Stomach (tissue), 8 donors: ENCODE measurements at regions not wholly inside any gene's neighbourhood (a gene's known extent, or its start where the extent isn't known, plus 50 kb on each side); places are given as distances from the start of the nearest gene placed in this dataset.
"Not testable (repeated sequence)": the region's sequence is repeated elsewhere in the genome, so short reads cannot be mapped to it uniquely, and the experiment has no call there.

Experiments
- DNase-seq, 2 donors: peaks; one replicate each; pipeline versions ENCODE4 v3.0.0 to v3.0.0-alpha.2; 2013 to 2019
- H3K27ac ChIP-seq, 5 donors: fragments of 200-600 bp in 4 of 5; sonication (generic) in 4 of 5; one replicate each; pipeline ENCODE4 v1.5.1; 2013 to 2019; ENCODE audit warnings: mild to moderate bottlenecking in 1 of 5, moderate library complexity in 1 of 5
- H3K27me3 ChIP-seq, 3 donors: fragments of 200-600 bp; sonication (generic); one replicate each; pipeline ENCODE4 v1.5.1; 2017 to 2019; ENCODE audit warnings: mixed run types in 1 of 3
- H3K36me3 ChIP-seq, 4 donors: fragments of 200-600 bp; sonication (generic); 1 replicate in 3 of 4; 2 replicates in 1 of 4; pipeline ENCODE4 v1.5.1; 2016 to 2019
- H3K4me1 ChIP-seq, 4 donors: fragments of 200-600 bp; sonication (generic); one replicate each; pipeline ENCODE4 v1.5.1; 2016 to 2019
- H3K4me3 ChIP-seq, 4 donors: fragments of 200-600 bp; sonication (generic) in 3 of 4; one replicate each; pipeline ENCODE4 v1.5.1; 2016 to 2019; ENCODE audit warnings: mild to moderate bottlenecking in 1 of 4
- H3K9me3 ChIP-seq, 4 donors: fragments of 200-600 bp; sonication (generic); one replicate each; pipeline ENCODE4 v1.5.1; 2016 to 2019
- EP300 ChIP-seq: sonication (generic); formaldehyde crosslinking; IDR thresholded peaks from one replicate; pipeline ENCODE4 v1.6.1; 2017; ENCODE audit warnings: antibody characterized with exemption
- POLR2A ChIP-seq, 4 donors: fragments of 450-650 bp; IDR thresholded peaks; one replicate each; pipeline ENCODE4 v1.6.1; 2016; ENCODE audit warnings: antibody characterized with exemption in 4 of 4, control low read depth in 2 of 4, mild to moderate bottlenecking in 1 of 4, moderate library complexity in 1 of 4
- POLR2AphosphoS5 ChIP-seq, 3 donors: sonication (generic); formaldehyde crosslinking; IDR thresholded peaks; one replicate each; pipeline ENCODE4 v1.6.1; 2016; ENCODE audit warnings: antibody characterized with exemption in 3 of 3
- WGBS, 5 donors: extraction: QIAGEN DNeasy Blood & Tissue Kit in 3 of 5; methylation state at CpG; one replicate each; pipeline versions ENCODE4 v1.1.5 to v1.1.7; 2013 to 2018; 5-methylcytosine and 5-hydroxymethylcytosine counted together
- intact Hi-C: fragments of 100-400 bp; cut with DNase I; formaldehyde crosslinking; loops from one replicate; pipeline ENCODE4 v1.15.1; 2023; ENCODE audit warnings: low total_unique reads
- TF ChIP-seq, protein P1 (sequence below), 7 experiments: fragments of 450-650 bp in 4 of 7; fragments of 200-600 bp in 3 of 7; sonication (generic) in 3 of 7; IDR thresholded peaks; one replicate each; pipeline ENCODE4 v1.5.1; 2016 to 2019; ENCODE audit warnings: antibody characterized with exemption in 7 of 7, control low read depth in 2 of 7, mild to moderate bottlenecking in 1 of 7
- donor health status: healthy with polysubstance abuse.
- donor health status: Bipolar disorder and iron deficiency.
- donor health status: healthy.

DNA sequence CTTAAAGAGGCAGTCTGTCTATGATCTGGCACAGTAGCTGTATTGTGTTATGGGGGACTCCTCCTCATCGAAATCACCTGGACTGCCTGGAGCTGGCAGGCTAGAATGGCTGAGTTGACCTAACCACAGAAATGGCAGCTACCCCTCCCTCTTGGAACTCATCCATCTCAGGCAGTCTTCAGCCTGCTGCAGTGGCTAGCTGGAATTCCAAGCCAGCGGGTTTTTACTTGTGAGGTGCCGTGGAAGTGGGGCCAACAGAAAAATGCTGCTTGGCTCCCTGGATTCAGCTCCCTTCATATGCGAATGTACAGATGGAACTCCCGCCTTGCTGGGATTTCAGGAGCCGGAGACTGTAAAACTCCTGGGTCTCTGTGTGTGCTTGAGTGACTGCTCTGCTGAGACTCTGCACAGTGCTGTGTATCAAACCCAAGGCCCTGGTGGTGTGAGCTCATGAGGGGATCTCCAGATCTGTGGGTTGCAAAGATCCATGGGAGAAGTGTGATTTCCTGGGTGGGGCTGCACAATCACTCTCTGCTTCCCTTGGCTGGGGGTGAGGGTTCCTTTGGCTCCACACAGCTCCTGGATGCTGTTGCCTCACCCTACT is 316.9 kb downstream of the CTH start:
- WGBS, 5 donors: 76 to 85% (median 82%) methylated on average over 6 of the region's 6 CpGs
- peaks cover 0 to 29% (median 16%) of the 10 kb centered on the region in 4 donors for H3K9me3 ChIP-seq
- intact Hi-C loops: no loop called here
- no peaks in the 10 kb centered on the region for H3K36me3 ChIP-seq
- no peaks in the 10 kb centered on the region for H3K4me1 ChIP-seq
- no peak for TF ChIP-seq EP300
- no peak for TF ChIP-seq POLR2A (IDR thresholded peaks at IDR 0.05)
- TF ChIP-seq, protein P1, sequence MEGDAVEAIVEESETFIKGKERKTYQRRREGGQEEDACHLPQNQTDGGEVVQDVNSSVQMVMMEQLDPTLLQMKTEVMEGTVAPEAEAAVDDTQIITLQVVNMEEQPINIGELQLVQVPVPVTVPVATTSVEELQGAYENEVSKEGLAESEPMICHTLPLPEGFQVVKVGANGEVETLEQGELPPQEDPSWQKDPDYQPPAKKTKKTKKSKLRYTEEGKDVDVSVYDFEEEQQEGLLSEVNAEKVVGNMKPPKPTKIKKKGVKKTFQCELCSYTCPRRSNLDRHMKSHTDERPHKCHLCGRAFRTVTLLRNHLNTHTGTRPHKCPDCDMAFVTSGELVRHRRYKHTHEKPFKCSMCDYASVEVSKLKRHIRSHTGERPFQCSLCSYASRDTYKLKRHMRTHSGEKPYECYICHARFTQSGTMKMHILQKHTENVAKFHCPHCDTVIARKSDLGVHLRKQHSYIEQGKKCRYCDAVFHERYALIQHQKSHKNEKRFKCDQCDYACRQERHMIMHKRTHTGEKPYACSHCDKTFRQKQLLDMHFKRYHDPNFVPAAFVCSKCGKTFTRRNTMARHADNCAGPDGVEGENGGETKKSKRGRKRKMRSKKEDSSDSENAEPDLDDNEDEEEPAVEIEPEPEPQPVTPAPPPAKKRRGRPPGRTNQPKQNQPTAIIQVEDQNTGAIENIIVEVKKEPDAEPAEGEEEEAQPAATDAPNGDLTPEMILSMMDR (IDR thresholded peaks at IDR 0.05): no peak
- no peak for TF ChIP-seq POLR2AphosphoS5 (IDR thresholded peaks at IDR 0.05)
- no peak overlapping the region for H3K4me3 ChIP-seq
- no peak overlapping the region for H3K27ac ChIP-seq
- H3K27me3 ChIP-seq: no peaks in the 10 kb centered on the region
- no peak for DNase-seq

- H3K27me3 ChIP-seq, DNase-seq, H3K9me3 ChIP-seq, H3K4me1 ChIP-seq, H3K27ac ChIP-seq, H3K36me3 ChIP-seq, H3K4me3 ChIP-seq, intact Hi-C loops: not testable (repeated sequence)
- WGBS, 5 donors: 75 to 84% (median 80%) methylated on average over 3 to 6 of the region's 6 CpGs
Measured at GRCh38 chr1:70736518-70736917, 311.1 kb downstream of the PTGER3 start.

- H3K36me3 ChIP-seq: no peaks in the 10 kb centered on the region
- no peak overlapping the region for H3K4me3 ChIP-seq
- no peak for DNase-seq
- no peak overlapping the region for H3K27ac ChIP-seq
- no peaks in the 10 kb centered on the region for H3K27me3 ChIP-seq
- intact Hi-C loops: no loop called here
- TF ChIP-seq EP300 (no peak), POLR2A (IDR thresholded peaks at IDR 0.05) (no peak), POLR2AphosphoS5 (IDR thresholded peaks at IDR 0.05) (no peak)
- TF ChIP-seq, protein P1 (IDR thresholded peaks at IDR 0.05): no peak
- WGBS, 5 donors: 67 to 89% (median 83%) methylated on average over 1 of the region's 1 CpG
- H3K9me3 ChIP-seq: peaks cover 4 to 7% (median 5%) of the 10 kb centered on the region in 4 donors
- H3K4me1 ChIP-seq: no peaks in the 10 kb centered on the region
Measured at GRCh38 chr1:70737125-70737524, 310.5 kb downstream of the PTGER3 start.

- 29 to 41% (median 38%) methylated on average over 3 of the region's 3 CpGs for WGBS, 5 donors
- no peaks in the 10 kb centered on the region for H3K27me3 ChIP-seq
- no peak for TF ChIP-seq POLR2A (IDR thresholded peaks at IDR 0.05)
- TF ChIP-seq EP300: no peak
- TF ChIP-seq, protein P1 (IDR thresholded peaks at IDR 0.05): no peak
- no peak for TF ChIP-seq POLR2AphosphoS5 (IDR thresholded peaks at IDR 0.05)
Measured at GRCh38 chr1:70738624-70739023, 309.0 kb downstream of the PTGER3 start.

GRCh38 chr1:70745199-70745598 is 302.4 kb downstream of the PTGER3 start:
- no peak overlapping the region for H3K4me3 ChIP-seq
- H3K27me3 ChIP-seq: no peaks in the 10 kb centered on the region
- intact Hi-C loops: no loop called here
- peaks cover 4 to 43% (median 32%) of the 10 kb centered on the region in 4 donors for H3K9me3 ChIP-seq
- no peaks in the 10 kb centered on the region for H3K4me1 ChIP-seq
- 47 to 66% (median 49%) methylated on average over 4 of the region's 4 CpGs for WGBS, 5 donors
- no peaks in the 10 kb centered on the region for H3K36me3 ChIP-seq
- TF ChIP-seq POLR2AphosphoS5 (IDR thresholded peaks at IDR 0.05) (no peak), EP300 (no peak), POLR2A (IDR thresholded peaks at IDR 0.05) (no peak)
- TF ChIP-seq, protein P1 (IDR thresholded peaks at IDR 0.05): peak in 3 of 7 experiments; percentile 13 to 35 (median 35)
- DNase-seq: no peak
- no peak overlapping the region for H3K27ac ChIP-seq

More at GRCh38 chr1:70738624-70739023, 309.0 kb downstream of the PTGER3 start:
- Histone ChIP-seq H3K27ac (no peak overlapping the region), H3K9me3 (peaks cover 4 to 7% (median 5%) of the 10 kb centered on the region in 4 donors), H3K36me3 (no peaks in the 10 kb centered on the region), H3K4me3 (no peak overlapping the region), H3K4me1 (no peaks in the 10 kb centered on the region)
- intact Hi-C loops: no loop called here
- DNase-seq: no peak

GRCh38 chr1:70746062-70746461 is 301.6 kb downstream of the PTGER3 start:
- H3K4me1 ChIP-seq, H3K36me3 ChIP-seq, intact Hi-C loops, H3K27me3 ChIP-seq, H3K4me3 ChIP-seq, DNase-seq, H3K27ac ChIP-seq: not testable (repeated sequence)
- WGBS, 5 donors: 94 to 100% (median 98%) methylated on average over 1 of the region's 1 CpG
- H3K9me3 ChIP-seq: peaks cover 4 to 47% (median 35%) of the 10 kb centered on the region in 4 donors

GRCh38 chr1:70747123-70747522 is 300.5 kb downstream of the PTGER3 start:
- not testable (repeated sequence) for H3K4me3 ChIP-seq
- WGBS, 5 donors: 63 to 80% (median 69%) methylated on average over 1 of the region's 1 CpG

More at GRCh38 chr1:70747123-70747522, 300.5 kb downstream of the PTGER3 start:
- peaks cover 0 to 45% (median 30%) of the 10 kb centered on the region in 4 donors for H3K9me3 ChIP-seq
- H3K27me3 ChIP-seq, H3K27ac ChIP-seq, H3K36me3 ChIP-seq, intact Hi-C loops, H3K4me1 ChIP-seq, DNase-seq: not testable (repeated sequence)
